ENCODE measurements at regions not wholly inside any gene's neighbourhood (a gene's known extent, or its start where the extent isn't known, plus 50 kb on each side); places are given as distances from the start of the nearest gene placed in this dataset.

GRCh38 chr3:101931081-101931480 lies 81.8 kb downstream of the NFKBIZ start:
- DNase-seq, result no peak

GRCh38 chr3:101932326-101933068 lies 83.2 kb downstream of the NFKBIZ start:
- DNase-seq, result no peak
- Histone ChIP-seq H3K36me3 (no peaks in the 10 kb centered on the region), H3K9me3 (no peaks in the 10 kb centered on the region), H3K27ac (no peak overlapping the region), H3K4me3 (no peak overlapping the region), H3K4me1 (no peaks in the 10 kb centered on the region), H3K27me3 (no peaks in the 10 kb centered on the region)
- no peak for TF ChIP-seq POLR2A (IDR thresholded peaks at IDR 0.05)
- no peak for TF ChIP-seq CTCF (IDR thresholded peaks at IDR 0.05)

More at GRCh38 chr3:101931081-101931480, 81.8 kb downstream of the NFKBIZ start:
- no peaks in the 10 kb centered on the region for H3K9me3 ChIP-seq
- H3K27ac ChIP-seq, result no peak overlapping the region
- no peak for TF ChIP-seq POLR2A (IDR thresholded peaks at IDR 0.05)
- TF ChIP-seq CTCF (IDR thresholded peaks at IDR 0.05), result no peak
- H3K27me3 ChIP-seq, result no peaks in the 10 kb centered on the region
- no peaks in the 10 kb centered on the region for H3K4me1 ChIP-seq
- H3K36me3 ChIP-seq, result no peaks in the 10 kb centered on the region
- H3K4me3 ChIP-seq, result no peak overlapping the region

- peak overlapping the region in 1 of 4 donors; percentile 20 for H3K4me3 ChIP-seq
- H3K4me1 ChIP-seq, result peaks cover 0 to 7% (median 5%) of the 10 kb centered on the region in 4 donors
- no peak for DNase-seq
- H3K36me3 ChIP-seq, result no peaks in the 10 kb centered on the region
- peak overlapping the region in 3 of 4 donors; percentile 7 to 53 (median 25) for H3K27ac ChIP-seq
- H3K27me3 ChIP-seq, result no peaks in the 10 kb centered on the region
- TF ChIP-seq POLR2A (IDR thresholded peaks at IDR 0.05), result no peak
- no peak for TF ChIP-seq CTCF (IDR thresholded peaks at IDR 0.05)
- H3K9me3 ChIP-seq, result no peaks in the 10 kb centered on the region
Observed at GRCh38 chr3:101936419-101937356, 87.4 kb downstream of the NFKBIZ start.

GRCh38 chr3:101938262-101938847 lies 89.0 kb downstream of the NFKBIZ start:
- Histone ChIP-seq H3K4me3 (no peak overlapping the region), H3K27me3 (no peaks in the 10 kb centered on the region), H3K4me1 (peaks cover 0 to 7% (median 5%) of the 10 kb centered on the region in 4 donors), H3K36me3 (no peaks in the 10 kb centered on the region), H3K9me3 (no peaks in the 10 kb centered on the region), H3K27ac (peak overlapping the region in 1 of 4 donors; percentile 47)
- TF ChIP-seq POLR2A (IDR thresholded peaks at IDR 0.05), result no peak
- no peak for DNase-seq

- Histone ChIP-seq H3K4me1 (peaks cover 0 to 7% (median 5%) of the 10 kb centered on the region in 4 donors), H3K27ac (peak overlapping the region in 1 of 4 donors; percentile 21), H3K9me3 (no peaks in the 10 kb centered on the region), H3K27me3 (no peaks in the 10 kb centered on the region), H3K4me3 (no peak overlapping the region), H3K36me3 (no peaks in the 10 kb centered on the region)
- DNase-seq, result no peak
- TF ChIP-seq CTCF (IDR thresholded peaks at IDR 0.05) (no peak), POLR2A (IDR thresholded peaks at IDR 0.05) (no peak)
Observed at GRCh38 chr3:101939361-101940049, 90.2 kb downstream of the NFKBIZ start.

All from Peyer's patch (tissue), 4 donors.